GM12872 (cell line): ENCODE measurements at regions not wholly inside any gene's neighbourhood (a gene's known extent, or its start where the extent isn't known, plus 50 kb on each side); places are given as distances from the start of the nearest gene placed in this dataset.

ENCODE experiments used
- CTCF ChIP-seq: IDR thresholded peaks from 3 replicates; pipeline ENCODE4 v1.5.1; 2011; ENCODE audit warnings: low read depth, mild to moderate bottlenecking, low read length, moderate library complexity; ENCODE audit not compliant: insufficient read depth

- TF ChIP-seq CTCF = no peak
Measured at GRCh38 chr21:24852610-24853195, 754.6 kb downstream of the MRPL39 start.

GRCh38 chr21:24850121-24850520 is 757.2 kb downstream of the MRPL39 start:
- no peak for TF ChIP-seq CTCF

GRCh38 chr21:24844671-24845070 is 762.6 kb downstream of the MRPL39 start:
- no peak for TF ChIP-seq CTCF

DNA sequence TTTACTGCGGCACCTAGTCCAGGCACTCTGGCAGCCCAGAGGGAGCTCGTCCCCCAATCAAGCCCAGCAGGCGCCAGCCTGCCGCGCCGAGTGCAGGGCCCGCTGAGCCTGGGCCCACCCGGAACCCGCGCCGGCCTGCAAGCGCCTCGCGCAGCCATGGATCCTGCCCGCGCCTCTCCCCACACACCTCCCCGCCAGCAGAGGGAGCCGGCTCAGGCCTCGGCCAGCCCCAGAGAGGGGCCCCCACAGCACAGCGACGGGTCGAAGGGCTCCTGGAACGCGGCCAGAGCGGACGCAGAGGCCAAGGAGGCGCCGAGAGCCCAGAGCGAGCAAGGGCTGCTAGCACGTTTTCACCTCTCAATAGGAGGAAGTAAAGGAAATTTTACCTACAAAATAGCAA is 767.0 kb downstream of the MRPL39 start:
- no peak for TF ChIP-seq CTCF

DNA sequence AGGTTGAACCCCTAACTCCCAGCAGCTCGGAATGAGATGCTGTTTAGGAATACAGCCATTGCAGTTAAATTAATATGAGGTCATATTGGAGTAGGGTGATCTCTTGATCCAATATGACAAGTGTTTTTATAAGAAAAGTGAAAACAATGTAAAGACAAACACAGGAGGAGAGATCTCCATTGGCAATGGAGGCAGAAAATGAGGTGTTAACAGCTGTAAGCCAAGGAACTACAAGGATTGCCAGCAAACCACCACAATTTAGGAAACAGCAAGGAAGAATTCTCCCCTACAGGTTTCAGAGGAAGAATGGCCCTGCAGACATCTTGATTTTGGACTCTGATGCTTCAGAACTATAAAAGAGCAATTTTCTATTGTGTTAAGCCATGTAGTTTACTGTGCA is 774.3 kb downstream of the MRPL39 start:
- no peak for TF ChIP-seq CTCF

GRCh38 chr21:24829397-24829796 is 777.9 kb downstream of the MRPL39 start:
- TF ChIP-seq CTCF = no peak

DNA sequence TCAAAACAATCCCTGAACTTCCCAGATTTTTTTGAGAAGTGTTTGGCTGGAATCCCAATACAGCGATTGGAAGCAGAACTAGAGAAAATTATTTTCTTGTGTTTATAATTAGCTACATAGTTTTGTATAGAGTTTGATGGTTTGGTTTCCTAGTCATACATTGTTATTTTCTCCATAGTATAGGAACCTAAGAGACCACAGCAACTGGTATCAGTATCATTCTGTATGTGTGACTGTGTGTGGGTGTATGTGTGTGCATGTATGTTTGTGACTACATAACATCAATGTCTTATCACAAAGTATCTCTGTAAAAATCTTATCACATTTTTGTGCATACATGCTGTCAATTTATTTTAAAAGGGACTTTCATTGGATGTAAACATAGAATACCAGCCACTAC is 780.5 kb downstream of the MRPL39 start:
- TF ChIP-seq CTCF = no peak
